Posterior cingulate gyrus (tissue), 11 donors: ENCODE measurements at regions not wholly inside any gene's neighbourhood (a gene's known extent, or its start where the extent isn't known, plus 50 kb on each side); places are given as distances from the start of the nearest gene placed in this dataset.
A peak's percentile ranks its signal among the peaks of the same experiment; 100 is the strongest.

Experiments
- DNase-seq, 10 donors: peaks; one replicate each; pipeline versions ENCODE4 v3.0.0 to v3.0.0-alpha.2; 2020 to 2021; ENCODE audit warnings: mixed read lengths in 3 of 10
- intact Hi-C: fragments of 100-400 bp; cut with DNase I; formaldehyde crosslinking; loops from one replicate; pipeline ENCODE4 v1.15.1; 2023

GRCh38 chr2:19300961-19301360 lies 57.5 kb downstream of the OSR1 start:
- intact Hi-C loops, result no loop called here
- no peak for DNase-seq

DNA sequence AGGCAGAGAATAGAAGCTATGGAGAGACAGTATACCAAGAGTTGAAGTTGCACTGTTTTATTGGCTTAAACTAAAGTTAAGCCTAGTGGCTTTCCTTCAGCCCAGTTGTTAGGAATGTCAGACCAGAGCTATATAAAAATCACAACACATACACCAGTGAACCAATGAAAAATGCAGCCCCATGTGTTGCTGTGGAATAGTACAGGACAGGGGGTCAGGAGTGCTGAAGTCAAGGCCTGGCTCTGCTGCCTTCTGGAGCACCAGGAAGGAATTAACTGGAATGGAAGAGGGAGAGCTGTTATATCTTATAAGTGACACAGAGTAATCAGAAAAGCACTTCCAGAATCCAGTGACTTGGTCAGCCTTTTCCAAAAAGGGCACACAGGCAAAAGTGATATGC lies 58.9 kb downstream of the OSR1 start:
- DNase-seq, result no peak
- intact Hi-C loops, result no loop called here

DNA sequence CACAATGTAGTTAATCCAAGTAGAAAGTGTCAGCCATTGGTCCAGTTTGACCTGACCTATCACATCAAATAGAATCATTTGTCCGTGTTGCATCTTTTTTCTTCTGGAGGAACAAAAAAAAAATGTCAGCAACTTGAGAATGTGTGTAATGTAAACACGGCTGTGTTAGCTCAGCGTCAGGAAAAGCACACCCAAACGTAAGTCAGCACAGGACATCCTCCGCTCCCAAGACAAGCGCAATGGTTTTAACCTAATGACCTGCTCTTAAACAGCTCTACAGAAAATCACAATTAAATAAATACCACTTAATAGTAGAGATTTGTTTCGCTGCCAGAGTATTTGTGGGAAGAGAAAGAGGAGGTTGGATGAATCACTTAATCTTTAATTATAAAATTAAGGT lies 59.4 kb downstream of the OSR1 start:
- intact Hi-C loops, result no loop called here
- no peak for DNase-seq

GRCh38 chr2:19297716-19298115 lies 60.7 kb downstream of the OSR1 start:
- DNase-seq, result no peak
- intact Hi-C loops, result no loop called here

DNA sequence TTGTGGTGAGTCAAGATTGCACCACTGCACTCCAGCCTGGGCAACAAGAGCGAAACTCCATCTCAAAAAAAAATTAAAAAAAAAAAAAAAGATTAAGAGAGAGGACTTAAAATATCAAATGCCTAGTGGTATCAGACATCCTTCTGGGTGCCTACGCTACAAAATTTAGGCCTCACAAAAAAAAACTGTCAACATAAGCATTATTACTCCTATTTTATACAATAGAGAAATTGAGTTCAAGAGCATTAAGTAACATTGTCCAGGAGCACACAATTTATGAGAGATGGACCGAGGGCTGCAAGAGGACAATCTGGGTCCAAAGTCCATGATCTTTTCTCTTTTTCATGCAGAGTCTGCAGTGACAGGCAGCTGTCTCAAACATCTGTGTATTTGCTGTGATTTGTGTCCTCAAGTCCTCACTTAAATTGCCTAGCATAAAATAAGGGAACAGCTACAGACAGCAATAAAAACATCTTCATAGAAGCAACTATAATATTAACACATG lies 62.4 kb downstream of the OSR1 start:
- intact Hi-C loops, result no loop called here
- DNase-seq, result no peak

- no peak for DNase-seq
- intact Hi-C loops, result no loop called here
Observed at GRCh38 chr2:19292007-19292406, 66.4 kb downstream of the OSR1 start.

- no peak for DNase-seq
- intact Hi-C loops, result no loop called here
Observed at GRCh38 chr2:19288291-19288690, 70.1 kb downstream of the OSR1 start.

- intact Hi-C loops, result no loop called here
Observed at GRCh38 chr2:19287324-19287723, 71.1 kb downstream of the OSR1 start.

DNA sequence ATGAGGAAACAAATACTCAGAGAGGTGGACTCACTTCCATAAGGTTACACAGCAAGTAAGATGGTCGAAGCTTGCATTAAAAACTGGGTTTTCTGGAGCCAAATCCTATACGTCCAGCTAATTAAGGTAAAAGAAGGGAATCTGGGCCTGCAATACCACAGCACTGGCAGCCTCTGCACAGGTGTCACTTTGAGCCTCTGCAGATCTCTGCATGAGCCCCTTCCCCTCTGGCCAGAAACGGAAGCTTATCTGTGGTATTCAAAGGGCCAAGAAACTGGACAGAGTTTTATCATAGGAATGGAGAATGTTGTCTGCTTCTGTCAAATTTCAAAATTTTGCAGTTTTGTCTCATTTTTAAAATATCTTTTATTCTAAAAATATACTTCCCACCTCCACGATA lies 76.1 kb downstream of the OSR1 start:
- DNase-seq, result no peak
- intact Hi-C loops, result no loop called here

More at GRCh38 chr2:19287324-19287723, 71.1 kb downstream of the OSR1 start:
- no peak for DNase-seq

- DNase-seq, result no peak
- intact Hi-C loops, result no loop called here
Observed at GRCh38 chr2:19274439-19274838, 84.0 kb downstream of the OSR1 start.

GRCh38 chr2:19272941-19273470 lies 85.4 kb downstream of the OSR1 start:
- intact Hi-C loops, result no loop called here
- no peak for DNase-seq

GRCh38 chr2:19272039-19272438 lies 86.4 kb downstream of the OSR1 start:
- DNase-seq, result peak in 1 of 10 donors; percentile 69
- intact Hi-C loops, result no loop called here

- intact Hi-C loops, result no loop called here
- DNase-seq, result no peak
Observed at GRCh38 chr2:19264852-19265251, 93.6 kb downstream of the OSR1 start.

DNA sequence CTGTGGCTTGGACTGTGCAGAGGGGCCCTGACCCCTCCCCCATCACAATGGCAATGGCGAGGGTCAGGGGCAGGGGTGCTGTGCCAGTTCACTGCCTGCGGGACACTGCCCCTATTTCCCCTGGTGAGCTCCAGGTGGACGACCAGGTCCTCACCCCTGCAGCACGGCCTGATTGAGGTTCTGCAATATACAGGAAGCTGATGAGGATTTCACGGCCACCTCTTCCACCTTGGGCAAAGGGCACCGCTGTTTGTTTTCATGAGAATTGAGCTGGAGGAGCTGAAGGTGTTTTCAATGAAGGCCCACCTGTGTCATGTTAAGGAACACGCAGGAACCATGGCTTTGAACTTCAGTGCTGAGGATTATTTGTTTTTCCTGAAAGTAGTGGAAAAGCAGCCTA lies 96.3 kb downstream of the OSR1 start:
- DNase-seq, result no peak
- intact Hi-C loops, result no loop called here

GRCh38 chr2:19261061-19261460 lies 97.4 kb downstream of the OSR1 start:
- DNase-seq, result no peak
- intact Hi-C loops, result no loop called here

DNA sequence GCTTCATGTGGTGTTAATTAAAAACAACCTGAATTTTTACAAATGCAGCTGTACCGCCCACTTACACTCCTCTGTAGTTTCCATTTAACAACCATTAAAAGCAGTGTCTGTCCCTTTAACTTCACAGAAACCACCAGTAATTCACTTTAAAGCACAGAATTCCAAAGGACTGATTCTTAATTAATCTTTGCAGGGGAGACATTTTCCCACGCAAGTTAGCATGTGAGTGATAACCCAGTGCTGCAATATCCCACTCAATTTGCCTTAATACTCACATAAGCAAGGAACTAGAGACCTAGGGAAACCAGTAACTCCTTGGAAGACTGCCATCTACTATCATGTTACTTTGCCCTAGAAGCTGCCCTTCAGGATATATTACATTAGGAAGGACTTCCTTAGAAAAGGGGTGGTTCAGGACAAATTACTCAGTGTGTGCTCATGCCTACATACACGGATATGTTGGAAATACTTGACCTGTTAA lies 102.3 kb downstream of the OSR1 start:
- intact Hi-C loops, result no loop called here
- no peak for DNase-seq

GRCh38 chr2:19255481-19255880 lies 102.9 kb downstream of the OSR1 start:
- DNase-seq, result no peak
- intact Hi-C loops, result no loop called here

DNA sequence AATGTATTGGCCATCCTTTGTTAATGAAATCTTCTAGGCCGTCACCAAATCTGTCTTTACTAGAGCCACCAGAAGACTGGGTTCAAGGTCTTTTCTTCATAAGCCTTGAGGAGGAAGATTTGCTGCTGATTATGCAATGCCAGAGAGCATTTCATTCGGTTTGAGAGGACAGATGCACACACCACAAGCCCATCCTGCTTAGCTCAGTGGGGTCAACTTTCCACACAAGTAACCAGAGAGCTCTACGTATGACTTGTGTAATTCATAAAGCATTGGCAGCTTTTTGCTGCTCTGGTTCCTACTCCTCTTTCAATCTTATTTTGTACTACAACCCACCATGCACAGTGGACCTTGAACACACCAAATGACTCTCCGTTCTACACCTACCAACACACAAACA lies 106.9 kb downstream of the OSR1 start:
- no peak for DNase-seq
- intact Hi-C loops, result no loop called here

- intact Hi-C loops, result no loop called here
- DNase-seq, result no peak
Observed at GRCh38 chr2:19250906-19251305, 107.5 kb downstream of the OSR1 start.

DNA sequence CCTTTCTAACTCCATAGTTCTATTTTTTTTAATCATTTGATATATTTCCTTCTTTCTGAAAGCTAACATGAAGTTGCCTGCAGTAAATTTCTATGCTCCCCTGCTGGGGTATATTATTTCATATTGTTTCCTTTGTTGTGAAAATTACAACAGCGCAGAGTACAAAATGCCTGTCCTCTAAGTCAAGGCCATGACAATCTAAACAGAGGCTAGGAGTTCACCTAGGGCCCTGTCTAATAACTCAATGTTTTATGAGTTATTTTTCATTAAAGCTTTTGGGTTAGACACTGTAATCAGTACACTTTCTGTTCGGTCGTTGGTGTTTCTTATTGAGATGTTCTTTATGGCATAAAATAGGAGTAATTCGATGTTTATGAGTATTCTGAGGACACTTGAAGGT lies 111.2 kb downstream of the OSR1 start:
- intact Hi-C loops, result no loop called here

GRCh38 chr2:19246496-19246895 lies 111.9 kb downstream of the OSR1 start:
- intact Hi-C loops, result no loop called here

More for the DNA sequence above, 111.2 kb downstream of the OSR1 start:
- DNase-seq, result no peak

GRCh38 chr2:19244460-19245363 lies 113.7 kb downstream of the OSR1 start:
- DNase-seq, result no peak
- intact Hi-C loops, result no loop called here

More at GRCh38 chr2:19246496-19246895, 111.9 kb downstream of the OSR1 start:
- DNase-seq, result no peak
